Activated CD8-positive, alpha-beta T cell treated with anti-CD3 and anti-CD28 coated beads for 36 hours (primary cell): ENCODE measurements at regions not wholly inside any gene's neighbourhood (a gene's known extent, or its start where the extent isn't known, plus 50 kb on each side); places are given as distances from the start of the nearest gene placed in this dataset.

ENCODE experiments used
- ATAC-seq: fragments of 200-7000 bp; cut with Tn5 transposase; one replicate; pipeline ENCODE4 v1.10.0; 2021; ENCODE audit warnings: mild to moderate bottlenecking, moderate library complexity
- CTCF ChIA-PET: fragments of 350-600 bp; sonication (Branson Sonifier 250); formaldehyde crosslinking; loops from one replicate; lab custom pipeline; 2021; ENCODE audit warnings: antibody characterized with exemption; lab: Charles Lee
- POLR2A ChIA-PET: fragments of 350-600 bp; sonication (Branson Sonifier 250); formaldehyde crosslinking; loops from one replicate; lab custom pipeline; 2021; ENCODE audit warnings: antibody characterized with exemption; lab: Charles Lee
- DNase-seq: peaks from one replicate; pipeline ENCODE4 v3.0.0-alpha.2; 2020
- H3K27ac Mint-ChIP-seq: one replicate; pipeline ENCODE4 v1.8.0; 2021; ENCODE audit warnings: mild to moderate bottlenecking, mixed read lengths
- H3K27me3 Mint-ChIP-seq: one replicate; pipeline ENCODE4 v1.8.0; 2021; ENCODE audit warnings: mixed read lengths
- H3K36me3 Mint-ChIP-seq: one replicate; pipeline ENCODE4 v1.8.0; 2021; ENCODE audit warnings: low read depth, mixed read lengths
- H3K4me1 Mint-ChIP-seq: one replicate; pipeline ENCODE4 v1.8.0; 2021; ENCODE audit warnings: low read depth, mixed read lengths
- H3K4me3 Mint-ChIP-seq: one replicate; pipeline ENCODE4 v1.8.0; 2021; ENCODE audit warnings: mild to moderate bottlenecking, moderate library complexity, mixed read lengths
- H3K9me3 Mint-ChIP-seq: one replicate; pipeline ENCODE4 v1.8.0; 2021; ENCODE audit warnings: mixed read lengths
- CTCF ChIP-seq: fragments of 200-600 bp; IDR thresholded peaks from one replicate; pipeline ENCODE4 v1.8.0; 2022; ENCODE audit warnings: antibody characterized with exemption, mild to moderate bottlenecking
- intact Hi-C: fragments of 100-400 bp; cut with micrococcal nuclease; formaldehyde crosslinking; loops from one replicate; pipeline ENCODE4 v1.10.0; 2022

- Mint-ChIP-seq H3K9me3 (no peaks in the 10 kb centered on the region), H3K27me3 (peaks cover 7% of the 10 kb centered on the region), H3K4me3 (no peak overlapping the region), H3K27ac (no peak overlapping the region), H3K4me1 (no peaks in the 10 kb centered on the region), H3K36me3 (no peaks in the 10 kb centered on the region)
- TF ChIP-seq CTCF = no peak
- ATAC-seq (no peak), DNase-seq (no peak)
- ChIA-PET POLR2A (no interaction called here), CTCF (no interaction called here)
- intact Hi-C loops = no loop called here
Observed at GRCh38 chr6:82739303-82739702, 326.3 kb downstream of the UBE3D start.

DNA sequence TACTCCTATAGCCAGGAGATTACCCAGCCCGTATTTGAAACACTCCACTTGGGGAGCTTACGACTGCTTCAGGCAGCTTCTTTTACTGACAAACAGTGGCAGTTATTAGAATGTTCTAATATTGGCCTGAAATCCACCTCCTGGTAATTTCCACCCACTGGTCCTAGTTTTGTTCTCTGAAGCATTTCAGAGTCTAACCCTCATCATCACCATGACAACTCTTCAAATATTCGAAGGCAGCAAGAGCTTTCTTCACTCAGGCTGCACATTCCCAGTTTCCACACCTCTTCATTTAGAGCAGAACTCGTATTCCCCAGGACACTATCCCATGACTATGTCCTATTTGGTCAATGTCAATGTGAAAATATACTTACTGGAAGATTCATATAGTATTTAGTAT, 325.6 kb downstream of the UBE3D start:
- Mint-ChIP-seq H3K9me3 (no peaks in the 10 kb centered on the region), H3K36me3 (no peaks in the 10 kb centered on the region), H3K4me3 (no peak overlapping the region), H3K27me3 (peaks cover 7% of the 10 kb centered on the region), H3K4me1 (no peaks in the 10 kb centered on the region), H3K27ac (no peak overlapping the region)
- intact Hi-C loops = no loop called here
- no peak for ATAC-seq
- ChIA-PET CTCF (no interaction called here), POLR2A (no interaction called here)
- no peak for TF ChIP-seq CTCF
- DNase-seq = no peak

DNA sequence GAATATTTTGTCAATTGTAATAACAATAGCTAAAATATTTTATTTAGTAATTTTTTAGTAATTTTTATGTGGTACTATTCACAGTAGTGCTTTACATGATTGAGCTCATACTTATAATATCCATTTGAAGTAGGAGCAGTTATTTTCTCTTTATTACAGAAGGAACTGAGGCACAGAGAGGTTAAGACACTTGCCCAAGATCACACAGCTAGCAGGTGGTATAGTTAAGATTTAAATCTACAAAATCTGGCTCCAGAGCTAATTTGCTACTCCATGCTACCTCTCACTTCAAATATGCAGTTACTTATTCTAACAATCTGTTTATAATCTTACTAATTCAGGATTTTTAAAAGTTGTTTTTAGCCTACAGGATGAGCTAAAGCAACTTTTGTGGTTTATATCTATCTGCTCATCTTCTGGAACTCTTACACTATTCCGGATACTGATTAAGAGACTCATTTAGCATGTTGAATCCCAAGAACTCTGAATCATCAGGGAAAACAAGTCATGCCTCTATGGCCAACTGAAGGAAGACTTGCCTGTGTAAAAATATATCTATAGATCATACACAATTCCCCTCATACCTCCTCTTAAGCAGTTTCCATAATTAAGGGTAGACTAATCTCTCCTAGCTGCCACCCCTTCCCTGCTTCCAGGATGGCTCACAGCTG, 324.2 kb downstream of the UBE3D start:
- Mint-ChIP-seq H3K27me3 (peaks cover 5% of the 10 kb centered on the region), H3K4me1 (no peaks in the 10 kb centered on the region), H3K27ac (no peak overlapping the region), H3K4me3 (no peak overlapping the region), H3K9me3 (no peaks in the 10 kb centered on the region), H3K36me3 (no peaks in the 10 kb centered on the region)
- intact Hi-C loops = no loop called here
- DNase-seq (no peak), ATAC-seq (no peak)
- CTCF ChIA-PET = no interaction called here
- TF ChIP-seq CTCF = no peak
- POLR2A ChIA-PET = interaction anchor here (0.5 kb wide), 1 partner anchor 120 kb away, joined by 3 read pairs; no protein-coding TSS in a partner anchor

DNA sequence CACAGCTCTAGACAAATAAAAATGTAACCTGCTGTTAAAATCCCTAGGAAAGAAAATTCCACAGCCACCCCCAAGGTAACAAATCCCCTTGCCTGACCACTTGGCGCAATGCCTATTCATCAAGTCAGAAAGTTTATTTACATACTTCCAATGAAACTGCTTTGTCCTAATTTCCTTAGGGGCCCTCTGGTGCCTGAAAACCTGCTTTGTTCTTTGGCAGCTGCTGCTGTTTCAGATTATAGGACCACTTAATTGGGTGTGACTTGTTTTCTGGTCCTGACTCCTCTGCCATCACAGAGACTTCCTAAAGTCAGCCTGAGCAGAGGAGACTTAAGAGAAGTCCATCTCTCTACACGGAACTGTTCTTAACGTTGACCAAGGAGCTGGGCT, 323.6 kb downstream of the UBE3D start:
- ChIA-PET CTCF (no interaction called here), POLR2A (no interaction called here)
- intact Hi-C loops = no loop called here
- Mint-ChIP-seq H3K27ac (no peak overlapping the region), H3K9me3 (no peaks in the 10 kb centered on the region), H3K4me1 (no peaks in the 10 kb centered on the region), H3K4me3 (no peak overlapping the region), H3K36me3 (no peaks in the 10 kb centered on the region), H3K27me3 (peaks cover 5% of the 10 kb centered on the region)
- no peak for TF ChIP-seq CTCF
- DNase-seq = no peak
- ATAC-seq = no peak

DNA sequence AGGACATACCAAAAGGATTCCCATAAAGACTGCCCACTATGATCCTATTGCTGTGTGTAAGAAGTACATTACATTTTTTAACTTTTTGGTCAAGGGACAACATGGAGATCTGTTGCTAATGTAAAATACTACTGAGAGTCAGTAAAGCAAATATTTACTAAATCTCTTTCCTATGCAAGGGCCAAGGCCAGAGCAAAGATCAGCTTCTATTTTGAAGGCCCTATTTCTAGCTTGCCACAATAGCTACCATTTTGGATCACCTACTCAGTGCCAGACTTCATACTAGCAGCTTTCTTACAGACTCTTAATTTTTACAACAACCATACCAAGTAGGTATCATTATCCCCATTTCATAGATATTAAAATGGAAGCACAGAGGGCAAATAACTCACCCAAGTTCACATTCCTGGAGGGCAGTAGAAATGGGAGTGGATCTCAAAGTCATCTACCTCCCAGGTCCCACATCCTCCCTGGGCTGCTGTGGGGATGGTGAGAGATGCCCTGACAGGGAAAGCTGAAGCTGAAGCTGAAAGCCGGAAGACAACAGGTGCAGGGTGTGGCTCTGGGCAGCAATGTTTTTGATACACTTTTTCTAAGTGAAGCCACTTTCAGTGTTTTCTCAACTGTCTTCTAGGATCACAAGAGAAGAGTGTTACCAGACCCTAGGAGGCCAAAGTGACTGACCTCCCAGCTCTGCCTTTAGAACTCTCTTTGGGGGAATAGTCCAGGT, 321.2 kb downstream of the UBE3D start:
- H3K27me3 Mint-ChIP-seq = peaks cover 5% of the 10 kb centered on the region
- no peak overlapping the region for H3K4me3 Mint-ChIP-seq
- no peak for DNase-seq
- H3K36me3 Mint-ChIP-seq = no peaks in the 10 kb centered on the region
- ChIA-PET CTCF (interaction anchor here (0.9 kb wide), 1 partner anchor 32 kb away, joined by 3 read pairs; no protein-coding TSS in a partner anchor), POLR2A (no interaction called here)
- no peak for TF ChIP-seq CTCF
- intact Hi-C loops = no loop called here
- H3K4me1 Mint-ChIP-seq = no peaks in the 10 kb centered on the region
- H3K27ac Mint-ChIP-seq = no peak overlapping the region
- ATAC-seq = no peak
- no peaks in the 10 kb centered on the region for H3K9me3 Mint-ChIP-seq
